Ramos (cell line): ENCODE measurements at regions not wholly inside any gene's neighbourhood (a gene's known extent, or its start where the extent isn't known, plus 50 kb on each side); places are given as distances from the start of the nearest gene placed in this dataset.
"Not testable (repeated sequence)": the region's sequence is repeated elsewhere in the genome, so short reads cannot be mapped to it uniquely, and the experiment has no call there.

Source experiments
- in situ Hi-C: fragments of 300-500 bp; cut with MboI; formaldehyde crosslinking; loops from one replicate; pipeline ENCODE4 v1.14.3; 2022; ENCODE audit warnings: low sequenced_read_pairs; ENCODE audit not compliant: unreplicated experiment

GRCh38 chr18:1097991-1098735 lies 193.5 kb downstream of the ADCYAP1 start:
- in situ Hi-C loops: not testable (repeated sequence)

GRCh38 chr18:1102848-1103247 lies 198.2 kb downstream of the ADCYAP1 start:
- in situ Hi-C loops: no loop called here

GRCh38 chr18:1103537-1103936 lies 198.9 kb downstream of the ADCYAP1 start:
- in situ Hi-C loops: no loop called here

GRCh38 chr18:1104181-1104881 lies 199.7 kb downstream of the ADCYAP1 start:
- in situ Hi-C loops: no loop called here

GRCh38 chr18:1124495-1124894 lies 219.8 kb downstream of the ADCYAP1 start:
- in situ Hi-C loops: no loop called here

GRCh38 chr18:1133541-1133940 lies 228.9 kb downstream of the ADCYAP1 start:
- in situ Hi-C loops: no loop called here

- in situ Hi-C loops: no loop called here
Measured at GRCh38 chr18:1147730-1148129, 243.1 kb downstream of the ADCYAP1 start.

GRCh38 chr18:1149709-1150108 lies 245.0 kb downstream of the ADCYAP1 start:
- in situ Hi-C loops: no loop called here

GRCh38 chr18:1150344-1150743 lies 245.7 kb downstream of the ADCYAP1 start:
- in situ Hi-C loops: no loop called here

GRCh38 chr18:1152958-1153357 lies 248.3 kb downstream of the ADCYAP1 start:
- in situ Hi-C loops: not testable (repeated sequence)

GRCh38 chr18:1173593-1173992 lies 268.9 kb downstream of the ADCYAP1 start:
- in situ Hi-C loops: no loop called here

- in situ Hi-C loops: no loop called here
Measured at GRCh38 chr18:1177232-1177631, 272.6 kb downstream of the ADCYAP1 start.

- in situ Hi-C loops: no loop called here
Measured at GRCh38 chr18:1191341-1191740, 286.7 kb downstream of the ADCYAP1 start.

GRCh38 chr18:1213126-1213525 lies 308.5 kb downstream of the ADCYAP1 start:
- in situ Hi-C loops: no loop called here

- in situ Hi-C loops: no loop called here
Measured at GRCh38 chr18:1222880-1223279, 318.2 kb downstream of the ADCYAP1 start.

- in situ Hi-C loops: no loop called here
Measured at GRCh38 chr18:1227025-1227424, 322.4 kb downstream of the ADCYAP1 start.

GRCh38 chr18:1229634-1230033 lies 325.0 kb downstream of the ADCYAP1 start:
- in situ Hi-C loops: no loop called here

- in situ Hi-C loops: no loop called here
Measured at GRCh38 chr18:1232867-1233266, 328.2 kb downstream of the ADCYAP1 start.

- in situ Hi-C loops: no loop called here
Measured at GRCh38 chr18:1240701-1241100, 336.0 kb downstream of the ADCYAP1 start.

- in situ Hi-C loops: no loop called here
Measured at GRCh38 chr18:1244397-1245122, 339.9 kb downstream of the ADCYAP1 start.

GRCh38 chr18:1246827-1247226 lies 342.2 kb downstream of the ADCYAP1 start:
- in situ Hi-C loops: no loop called here
